ENCODE measurements at regions not wholly inside any gene's neighbourhood (a gene's known extent, or its start where the extent isn't known, plus 50 kb on each side); places are given as distances from the start of the nearest gene placed in this dataset.
"Not testable (repeated sequence)": the region's sequence is repeated elsewhere in the genome, so short reads cannot be mapped to it uniquely, and the experiment has no call there.

GRCh38 chr2:67180841-67181240, 216.3 kb upstream of the ETAA1 start:
- DNase-seq (ENCODE audit: low spot score): no peak

- DNase-seq (ENCODE audit: low spot score): no peak
Observed at GRCh38 chr2:67182884-67183283, 214.2 kb upstream of the ETAA1 start.

- DNase-seq (ENCODE audit: low spot score): no peak
Observed at GRCh38 chr2:67186326-67186725, 210.8 kb upstream of the ETAA1 start.

GRCh38 chr2:67186871-67187270, 210.3 kb upstream of the ETAA1 start:
- no peak for DNase-seq (ENCODE audit: low spot score)

GRCh38 chr2:67195327-67195726, 201.8 kb upstream of the ETAA1 start:
- not testable (repeated sequence) for DNase-seq (ENCODE audit: low spot score)

- no peak for DNase-seq (ENCODE audit: low spot score)
Observed at GRCh38 chr2:67201521-67201920, 195.6 kb upstream of the ETAA1 start.

GRCh38 chr2:67204349-67204748, 192.8 kb upstream of the ETAA1 start:
- DNase-seq (ENCODE audit: low spot score): no peak

- peak; percentile 67 for DNase-seq (ENCODE audit: low spot score)
Observed at GRCh38 chr2:67208887-67209500, 188.1 kb upstream of the ETAA1 start.

- DNase-seq (ENCODE audit: low spot score): no peak
Observed at GRCh38 chr2:67210430-67210829, 186.7 kb upstream of the ETAA1 start.

GRCh38 chr2:67212203-67212602, 184.9 kb upstream of the ETAA1 start:
- DNase-seq (ENCODE audit: low spot score): no peak

- no peak for DNase-seq (ENCODE audit: low spot score)
Observed at GRCh38 chr2:67213270-67213670, 183.9 kb upstream of the ETAA1 start.

GRCh38 chr2:67213677-67214402, 183.3 kb upstream of the ETAA1 start:
- no peak for DNase-seq (ENCODE audit: low spot score)

GRCh38 chr2:67214585-67215185, 182.4 kb upstream of the ETAA1 start:
- DNase-seq (ENCODE audit: low spot score): no peak

GRCh38 chr2:67215214-67216055, 181.7 kb upstream of the ETAA1 start:
- DNase-seq (ENCODE audit: low spot score): peak; percentile 63

- no peak for DNase-seq (ENCODE audit: low spot score)
Observed at GRCh38 chr2:67216103-67216502, 181.0 kb upstream of the ETAA1 start.

GRCh38 chr2:67216881-67217280, 180.3 kb upstream of the ETAA1 start:
- DNase-seq (ENCODE audit: low spot score): no peak

GRCh38 chr2:67217398-67217797, 179.7 kb upstream of the ETAA1 start:
- DNase-seq (ENCODE audit: low spot score): no peak

GRCh38 chr2:67218056-67218455, 179.1 kb upstream of the ETAA1 start:
- DNase-seq (ENCODE audit: low spot score): no peak

GRCh38 chr2:67219651-67220050, 177.5 kb upstream of the ETAA1 start:
- peak; percentile 57 for DNase-seq (ENCODE audit: low spot score)

GRCh38 chr2:67221266-67221665, 175.9 kb upstream of the ETAA1 start:
- peak; percentile 21 for DNase-seq (ENCODE audit: low spot score)

GRCh38 chr2:67225287-67225973, 171.7 kb upstream of the ETAA1 start:
- DNase-seq (ENCODE audit: low spot score): no peak

- DNase-seq (ENCODE audit: low spot score): no peak
Observed at GRCh38 chr2:67229706-67230105, 167.4 kb upstream of the ETAA1 start.

Data from umbilical cord (tissue), 1 donor.